IMR-90 (cell line): ENCODE measurements at regions not wholly inside any gene's neighbourhood (a gene's known extent, or its start where the extent isn't known, plus 50 kb on each side); places are given as distances from the start of the nearest gene placed in this dataset.

Source experiments
- ATAC-seq: fragments of 200-7000 bp; cut with Tn5 transposase; 2 replicates; pipeline ENCODE4 v1.9.1; 2020; ENCODE audit warnings: low read depth, mild to moderate bottlenecking, moderate library complexity
- BruUV-seq: library from RNA; stranded (reverse); fragments of 400-500 nt; replicated peaks from 2 replicates; lab custom pipeline; 2021; lab: Mats Ljungman, UMichigan
- CTCF ChIA-PET: fragments of 300-600 bp; formaldehyde crosslinking; extraction: SDS; loops from one replicate; lab custom pipeline; 2021; ENCODE audit warnings: antibody characterized with exemption; lab: Yijun Ruan, JAX
- POLR2A ChIA-PET: fragments of 300-600 bp; sonication (Branson Sonifier 250); formaldehyde crosslinking; loops from one replicate; lab custom pipeline; 2022; ENCODE audit warnings: antibody characterized with exemption; ENCODE audit not compliant: unreplicated experiment; lab: Charles Lee
- DNase-seq: peaks from one replicate; pipeline ENCODE4 v3.0.0; 2013
- H2AFZ ChIP-seq: replicated peaks from 2 replicates; pipeline ENCODE3; 2013; ENCODE audit warnings: low read length, mild to moderate bottlenecking; ENCODE audit not compliant: poor library complexity
- H2AK5ac ChIP-seq: 2 replicates; pipeline ENCODE4 v1.6.1; 2013; ENCODE audit warnings: low read depth, low read length, inconsistent platforms
- H2AK9ac ChIP-seq: replicated peaks from 2 replicates; pipeline ENCODE3; 2013; ENCODE audit warnings: mild to moderate bottlenecking, low read depth, low read length, moderate library complexity; ENCODE audit not compliant: poor library complexity
- H2BK120ac ChIP-seq: 2 replicates; pipeline ENCODE4 v1.6.1; 2013; ENCODE audit warnings: low read depth, low read length, inconsistent platforms
- H2BK15ac ChIP-seq: 3 replicates; pipeline ENCODE4 v1.6.1; 2013; ENCODE audit warnings: low read depth, low read length, inconsistent platforms
- H2BK20ac ChIP-seq: 2 replicates; pipeline ENCODE4 v1.6.1; 2013; ENCODE audit warnings: low read depth, mild to moderate bottlenecking, inconsistent platforms, low read length, moderate library complexity
- H2BK5ac ChIP-seq: 2 replicates; pipeline ENCODE4 v1.6.1; 2013; ENCODE audit warnings: mild to moderate bottlenecking, low read depth, low read length, inconsistent platforms; ENCODE audit not compliant: poor library complexity, severe bottlenecking
- H3K14ac ChIP-seq: replicated peaks from 2 replicates; pipeline ENCODE4 v1.6.1; 2013; ENCODE audit warnings: low read depth, low read length, inconsistent platforms
- H3K18ac ChIP-seq: 2 replicates; pipeline ENCODE4 v1.6.1; 2013; ENCODE audit warnings: low read depth, low read length, control low read depth
- H3K23ac ChIP-seq: 2 replicates; pipeline ENCODE4 v1.6.1; 2013; ENCODE audit warnings: low read depth, low read length, inconsistent platforms
- H3K27ac ChIP-seq: 2 replicates; pipeline ENCODE4 v1.5.1; 2013; ENCODE audit warnings: mild to moderate bottlenecking, control low read depth, low read length; ENCODE audit not compliant: insufficient read depth
- H3K27me3 ChIP-seq: 2 replicates; pipeline ENCODE4 v1.6.1; 2013; ENCODE audit warnings: low read length; ENCODE audit not compliant: control insufficient read depth, insufficient read depth
- H3K36me3 ChIP-seq: 2 replicates; pipeline ENCODE4 v1.6.1; 2013; ENCODE audit warnings: low read length, mixed read lengths; ENCODE audit not compliant: control insufficient read depth, insufficient read depth
- H3K4ac ChIP-seq: 2 replicates; pipeline ENCODE4 v1.6.1; 2013; ENCODE audit warnings: low read depth, low read length, inconsistent platforms
- H3K4me1 ChIP-seq: 2 replicates; pipeline ENCODE4 v1.6.1; 2013; ENCODE audit warnings: low read length, mixed read lengths; ENCODE audit not compliant: control insufficient read depth, insufficient read depth
- H3K4me2 ChIP-seq: 2 replicates; pipeline ENCODE4 v1.6.1; 2013; ENCODE audit warnings: low read depth, mild to moderate bottlenecking, control low read depth, low read length, moderate library complexity
- H3K4me3 ChIP-seq: 2 replicates; pipeline ENCODE4 v1.5.1; 2013; ENCODE audit warnings: low read depth, mild to moderate bottlenecking, control low read depth, low read length, moderate library complexity; ENCODE audit not compliant: insufficient read depth
- H3K56ac ChIP-seq: 2 replicates; pipeline ENCODE4 v1.6.1; 2013; ENCODE audit warnings: low read length, inconsistent platforms; ENCODE audit not compliant: insufficient read depth; ENCODE audit errors: extremely low read depth
- H3K79me1 ChIP-seq, 2 experiments: 2 replicates each; pipeline ENCODE4 v1.6.1; 2013; ENCODE audit warnings: low read length in 2 of 2, inconsistent platforms in 1 of 2, low read depth in 1 of 2
- H3K9ac ChIP-seq: 2 replicates; pipeline ENCODE4 v1.6.1; 2013; ENCODE audit warnings: low read depth, low read length, control low read depth
- H3K9me1 ChIP-seq: 2 replicates; pipeline ENCODE4 v1.6.1; 2013; ENCODE audit warnings: low read length, inconsistent platforms; ENCODE audit not compliant: insufficient read depth
- H3K9me3 ChIP-seq: 2 replicates; pipeline ENCODE4 v1.6.1; 2013; ENCODE audit warnings: low read length; ENCODE audit not compliant: control insufficient read depth, insufficient read depth
- H4K20me1 ChIP-seq: 2 replicates; pipeline ENCODE4 v1.6.1; 2013; ENCODE audit warnings: low read length, inconsistent platforms; ENCODE audit not compliant: insufficient read depth
- H4K5ac ChIP-seq: 2 replicates; pipeline ENCODE4 v1.6.1; 2013; ENCODE audit warnings: mild to moderate bottlenecking, low read depth, low read length, control low read depth
- H4K8ac ChIP-seq, 2 experiments: 2 replicates each; pipeline ENCODE4 v1.6.1; 2013; ENCODE audit warnings: low read depth in 2 of 2, low read length in 2 of 2, control low read depth in 1 of 2, inconsistent platforms in 1 of 2
- H4K91ac ChIP-seq: 2 replicates; pipeline ENCODE4 v1.6.1; 2013; ENCODE audit warnings: low read depth, low read length, inconsistent platforms; ENCODE audit not compliant: insufficient read depth
- BHLHE40 ChIP-seq: fragments of 150-350 bp; IDR thresholded peaks from 2 replicates; pipeline ENCODE4 v1.6.1; 2016; ENCODE audit warnings: mild to moderate bottlenecking, low read depth, low read length
- CEBPB ChIP-seq: IDR thresholded peaks from 2 replicates; pipeline ENCODE4 v1.6.1; 2012; ENCODE audit warnings: low read depth, low read length, improper control_type of control experiment
- FOS ChIP-seq: fragments of 150-350 bp; IDR thresholded peaks from 2 replicates; pipeline ENCODE4 v1.6.1; 2016; ENCODE audit warnings: low read depth, low read length
- RAD21 ChIP-seq: IDR thresholded peaks from 2 replicates; pipeline ENCODE4 v1.6.1; 2012; ENCODE audit warnings: low read length, improper control_type of control experiment
- USF2 ChIP-seq: fragments of 150-350 bp; IDR thresholded peaks from 2 replicates; pipeline ENCODE4 v1.6.1; 2017; ENCODE audit warnings: mild to moderate bottlenecking, antibody characterized with exemption, low read length, low read depth
- dilution Hi-C: fragments of 300-500 bp; cut with HindIII; formaldehyde crosslinking; loops from one replicate; pipeline ENCODE4 v1.14.3; 2018; ENCODE audit warnings: low sequenced_read_pairs; ENCODE audit not compliant: unreplicated experiment
- in situ Hi-C: fragments of 300-500 bp; cut with MboI; formaldehyde crosslinking; loops from 3 replicates; pipeline ENCODE4 v1.14.3; 2019; ENCODE audit warnings: low sequenced_read_pairs, inconsistent platforms, mixed read lengths
- intact Hi-C: fragments of 100-400 bp; cut with micrococcal nuclease; formaldehyde crosslinking; loops from 2 replicates; pipeline ENCODE4 v1.10.0; 2022

- no peak overlapping the region for H3K23ac ChIP-seq
- no TSS peak for BruUV-seq
- H3K56ac ChIP-seq = no peak overlapping the region
- no peak overlapping the region for H3K4me2 ChIP-seq
- no peaks in the 10 kb centered on the region for H3K9me3 ChIP-seq
- no peak overlapping the region for H2BK5ac ChIP-seq
- H4K91ac ChIP-seq = no peak overlapping the region
- H3K9ac ChIP-seq = no peak overlapping the region
- dilution Hi-C loops (no loop called here), in situ Hi-C loops (no loop called here), intact Hi-C loops (no loop called here)
- TF ChIP-seq BHLHE40 (no peak), USF2 (no peak), RAD21 (no peak), FOS (no peak), CEBPB (no peak)
- no peak overlapping the region for H3K18ac ChIP-seq
- DNase-seq (no peak), ATAC-seq (no peak)
- H3K79me1 ChIP-seq = no peaks in the 10 kb centered on the region
- no peaks in the 10 kb centered on the region; the same call in 1 of the 2 replicates for H3K4me1 ChIP-seq
- no peak overlapping the region for H2BK20ac ChIP-seq
- no peak overlapping the region for H2AK5ac ChIP-seq
- no peaks in the 10 kb centered on the region for H4K20me1 ChIP-seq
- POLR2A ChIA-PET = no interaction called here
- H2BK15ac ChIP-seq = no peak overlapping the region
- H2AK9ac ChIP-seq = no peak overlapping the region
- H4K5ac ChIP-seq = no peak overlapping the region
- H3K9me1 ChIP-seq = no peaks in the 10 kb centered on the region
- no peaks in the 10 kb centered on the region for H3K27me3 ChIP-seq
- H3K4me3 ChIP-seq = no peak overlapping the region
- no peaks in the 10 kb centered on the region for H3K36me3 ChIP-seq
- H3K4ac ChIP-seq = no peak overlapping the region
- CTCF ChIA-PET = no interaction called here
- H2BK120ac ChIP-seq = no peak overlapping the region
- no peak overlapping the region for H3K27ac ChIP-seq
- H4K8ac ChIP-seq = no peak overlapping the region
- no peak overlapping the region for H2AFZ ChIP-seq
- H3K14ac ChIP-seq = no peak overlapping the region
Measured at GRCh38 chr10:90218846-90219245, 517.5 kb downstream of the KIF20B start.
